Spleen (tissue), 7 donors: ENCODE measurements at regions not wholly inside any gene's neighbourhood (a gene's known extent, or its start where the extent isn't known, plus 50 kb on each side); places are given as distances from the start of the nearest gene placed in this dataset.

Source experiments
- CTCF ChIP-seq, 11 experiments: fragments of 200-600 bp in 7 of 11; fragments of 450-650 bp in 4 of 11; sonication (generic) in 4 of 11; IDR thresholded peaks in 8 of 11; conservative IDR thresholded peaks in 3 of 11; 1 replicate in 7 of 11; 2 replicates in 4 of 11; pipeline versions ENCODE4 v1.4.0 to v1.8.0; 2016 to 2021; ENCODE audit warnings: antibody characterized with exemption in 11 of 11, inconsistent platforms in 4 of 11, mild to moderate bottlenecking in 1 of 11
- POLR2A ChIP-seq, 3 donors: fragments of 450-650 bp; IDR thresholded peaks; one replicate each; pipeline ENCODE4 v1.5.1; 2017; ENCODE audit warnings: antibody characterized with exemption in 3 of 3, mild to moderate bottlenecking in 1 of 3
- POLR2AphosphoS5 ChIP-seq, 3 donors: sonication (generic); formaldehyde crosslinking; IDR thresholded peaks; one replicate each; pipeline ENCODE4 v1.5.1; 2017; ENCODE audit warnings: antibody characterized with exemption in 3 of 3
- donor health status: DM: no; HTN: no; CAD: no; lungs with moderate emphysema.
- donor health status: DM: no; HTN: no; CAD: no.
- donor health status: DM: no; HTN: no; CAD: no.

- TF ChIP-seq CTCF (IDR thresholded peaks at IDR 0.05 in 8 of 11, conservative IDR thresholded peaks at IDR 0.05 in 3 of 11) (no peak), POLR2A (IDR thresholded peaks at IDR 0.05) (no peak), POLR2AphosphoS5 (IDR thresholded peaks at IDR 0.05) (no peak)
Measured at GRCh38 chr3:82186017-82186416, 424.6 kb upstream of the GBE1 start.
